HCT116 (cell line): ENCODE measurements at regions not wholly inside any gene's neighbourhood (a gene's known extent, or its start where the extent isn't known, plus 50 kb on each side); places are given as distances from the start of the nearest gene placed in this dataset.

Experiments used
- CTCF ChIP-seq, 3 experiments: fragments of 200-600 bp in 1 of 3; sonication (generic) in 1 of 3; IDR thresholded peaks in 2 of 3; conservative IDR thresholded peaks in 1 of 3; 2 replicates each; pipeline ENCODE4 v1.5.1; 2012 to 2017; ENCODE audit warnings: low read depth in 2 of 3, low read length in 2 of 3, antibody characterized with exemption in 1 of 3, borderline replicate concordance in 1 of 3, control low read depth in 1 of 3, mild to moderate bottlenecking in 1 of 3, mixed read lengths in 1 of 3, mixed run types in 1 of 3, moderate library complexity in 1 of 3; ENCODE audit not compliant: insufficient read depth in 1 of 3
- EZH2phosphoT487 ChIP-seq: fragments of 200-600 bp; IDR thresholded peaks from 2 replicates; pipeline ENCODE4 v1.6.1; 2018; ENCODE audit warnings: antibody characterized with exemption, borderline replicate concordance
- FOSL1 ChIP-seq: IDR thresholded peaks from 2 replicates; pipeline ENCODE4 v1.6.1; 2012; ENCODE audit warnings: low read depth
- POLR2A ChIP-seq: IDR thresholded peaks from 2 replicates; pipeline ENCODE4 v1.7.0; 2011; ENCODE audit warnings: borderline replicate concordance; ENCODE audit not compliant: insufficient read depth, insufficient read length; ENCODE audit errors: extremely low read depth
- POLR2AphosphoS5 ChIP-seq: IDR thresholded peaks from 2 replicates; pipeline ENCODE4 v1.6.1; 2011; ENCODE audit warnings: mild to moderate bottlenecking, low read depth, low read length, moderate library complexity
- REST ChIP-seq: IDR thresholded peaks from 2 replicates; pipeline ENCODE4 v1.6.1; 2012; ENCODE audit warnings: low read depth
- YY1 ChIP-seq: IDR thresholded peaks from 2 replicates; pipeline ENCODE4 v1.6.1; 2011; ENCODE audit warnings: low read length, low read depth, moderate library complexity, mild to moderate bottlenecking; ENCODE audit not compliant: insufficient replicate concordance; ENCODE audit errors: extremely low read depth

DNA sequence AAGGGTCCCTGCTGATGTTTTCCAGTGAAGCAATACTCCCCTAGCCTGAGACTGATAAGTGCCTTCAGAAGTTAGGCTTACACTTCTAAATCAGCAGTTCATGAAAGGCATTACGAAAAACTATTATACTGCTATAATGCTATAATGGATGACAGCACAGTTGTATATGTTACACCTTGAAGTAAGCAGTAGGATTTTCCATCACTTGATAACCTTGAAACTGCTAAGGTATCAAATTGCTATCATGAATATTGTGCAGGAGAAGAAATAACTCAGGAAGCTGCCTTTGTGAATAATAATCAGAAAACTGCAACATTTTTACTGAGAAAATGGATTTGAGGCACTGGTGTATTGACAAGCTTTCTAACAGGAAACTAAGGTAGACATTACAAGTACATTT is 142.3 kb downstream of the HNMT start:
- TF ChIP-seq CTCF (IDR thresholded peaks at IDR 0.05 in 2 of 3, conservative IDR thresholded peaks at IDR 0.05 in 1 of 3; ENCODE audit: borderline replicate concordance in 1 of 3, insufficient read depth in 1 of 3, low read depth in 2 of 3, low read length in 2 of 3) (no peak), YY1 (no peak), POLR2AphosphoS5 (no peak), POLR2A (no peak), FOSL1 (no peak), REST (no peak), EZH2phosphoT487 (no peak)
